ENCODE measurements at regions not wholly inside any gene's neighbourhood (a gene's known extent, or its start where the extent isn't known, plus 50 kb on each side); places are given as distances from the start of the nearest gene placed in this dataset.

DNA sequence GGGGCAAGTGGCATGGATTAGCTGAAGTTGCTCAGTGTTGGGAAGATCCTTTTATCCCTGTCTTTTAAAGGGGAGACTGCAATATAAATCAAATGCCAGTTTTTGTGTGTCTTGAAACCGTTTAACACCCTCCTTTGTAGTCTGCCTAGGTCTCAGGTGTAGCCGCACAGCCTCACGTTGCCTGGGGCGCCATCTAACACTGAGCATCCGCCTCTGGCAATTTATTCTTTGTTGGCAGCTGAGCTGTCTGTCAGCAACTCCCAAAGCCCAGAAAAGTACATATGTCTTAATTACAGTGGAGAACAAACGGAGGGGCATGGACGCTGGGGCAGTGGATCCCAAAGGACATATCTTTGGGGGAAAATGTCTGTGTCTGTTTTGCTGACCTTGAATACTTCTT, 254.7 kb downstream of the STK31 start:
- Histone ChIP-seq H3K9ac (no peak overlapping the region), H3K79me2 (ENCODE audit: insufficient read depth) (no peaks in the 10 kb centered on the region), H4K20me1 (ENCODE audit: insufficient read depth) (no peaks in the 10 kb centered on the region), H3K4me3 (ENCODE audit: low read depth in 2 of 2, low read length in 1 of 2) (no peak overlapping the region), H3K36me3 (replicated peaks in 1 of 2; ENCODE audit: control insufficient read depth in 1 of 2, insufficient read depth in 2 of 2, low read length in 1 of 2) (no peaks in the 10 kb centered on the region), H3K9me3 (no peaks in the 10 kb centered on the region), H3K27me3 (ENCODE audit: insufficient read depth) (no peaks in the 10 kb centered on the region), H3K9me2 (no peaks in the 10 kb centered on the region), H3K4me2 (no peak overlapping the region), H2AFZ (ENCODE audit: low read depth) (no peak overlapping the region), H3K4me1 (ENCODE audit: control insufficient read depth in 1 of 2, insufficient read depth in 2 of 2, low read depth in 1 of 2, low read length in 1 of 2) (no peaks in the 10 kb centered on the region; a peak in 1 of 4 replicates), H3K27ac (ENCODE audit: low read depth in 2 of 2, low read length in 1 of 2) (no peak overlapping the region), H3F3A (replicated peaks; ENCODE audit: insufficient read depth) (no peaks in the 10 kb centered on the region)
- no peak for DNase-seq
- TF ChIP-seq, protein P1, sequence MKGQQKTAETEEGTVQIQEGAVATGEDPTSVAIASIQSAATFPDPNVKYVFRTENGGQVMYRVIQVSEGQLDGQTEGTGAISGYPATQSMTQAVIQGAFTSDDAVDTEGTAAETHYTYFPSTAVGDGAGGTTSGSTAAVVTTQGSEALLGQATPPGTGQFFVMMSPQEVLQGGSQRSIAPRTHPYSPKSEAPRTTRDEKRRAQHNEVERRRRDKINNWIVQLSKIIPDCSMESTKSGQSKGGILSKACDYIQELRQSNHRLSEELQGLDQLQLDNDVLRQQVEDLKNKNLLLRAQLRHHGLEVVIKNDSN (IDR thresholded peaks at IDR 0.05; ENCODE audit: borderline replicate concordance, low read depth), result no peak
- TF ChIP-seq MXI1 (IDR thresholded peaks at IDR 0.05; ENCODE audit: low read depth, low read length) (no peak), FOXJ3 (CRISPR knock-in tag; IDR thresholded peaks at IDR 0.05) (no peak), NRF1 (IDR thresholded peaks at IDR 0.05; ENCODE audit: low read depth, low read length) (no peak)
- POLR2A ChIA-PET, result no interaction called here
- CTCF ChIA-PET, result no interaction called here
- 75% methylated on average over 7 of the region's 7 CpGs for WGBS (ENCODE audit: low lambda C conversion rate)

DNA sequence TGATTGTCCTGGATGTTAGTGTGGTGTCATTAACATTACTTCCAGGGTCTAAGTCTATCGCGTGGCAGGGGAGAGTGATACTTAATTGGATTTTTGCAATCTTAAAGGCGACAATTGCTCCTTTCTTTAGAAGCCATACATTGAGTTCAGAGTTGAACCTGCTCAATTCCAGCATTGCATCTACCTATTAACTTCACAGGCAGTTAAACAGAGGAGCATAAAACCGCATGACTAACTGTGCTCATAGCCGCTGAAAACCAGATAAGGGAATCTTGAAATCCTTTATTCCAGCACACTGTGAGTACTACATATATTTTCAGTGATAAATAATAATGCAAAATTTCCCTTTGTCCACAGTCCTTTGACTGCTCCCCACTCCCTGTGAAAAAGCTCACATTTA, 255.3 kb downstream of the STK31 start:
- Histone ChIP-seq H3K9ac (no peak overlapping the region), H3K4me1 (ENCODE audit: control insufficient read depth in 1 of 2, insufficient read depth in 2 of 2, low read depth in 1 of 2, low read length in 1 of 2) (no peaks in the 10 kb centered on the region; a peak in 1 of 4 replicates), H3K27me3 (ENCODE audit: insufficient read depth) (no peaks in the 10 kb centered on the region), H3K4me2 (no peak overlapping the region), H3F3A (replicated peaks; ENCODE audit: insufficient read depth) (no peaks in the 10 kb centered on the region), H3K36me3 (replicated peaks in 1 of 2; ENCODE audit: control insufficient read depth in 1 of 2, insufficient read depth in 2 of 2, low read length in 1 of 2) (no peaks in the 10 kb centered on the region), H3K9me3 (no peaks in the 10 kb centered on the region), H4K20me1 (ENCODE audit: insufficient read depth) (no peaks in the 10 kb centered on the region), H3K9me2 (no peaks in the 10 kb centered on the region), H3K4me3 (ENCODE audit: low read depth in 2 of 2, low read length in 1 of 2) (no peak overlapping the region), H2AFZ (ENCODE audit: low read depth) (no peak overlapping the region), H3K27ac (ENCODE audit: low read depth in 2 of 2, low read length in 1 of 2) (no peak overlapping the region), H3K79me2 (ENCODE audit: insufficient read depth) (no peaks in the 10 kb centered on the region)
- ChIA-PET POLR2A (no interaction called here), CTCF (no interaction called here)
- no peak for DNase-seq
- TF ChIP-seq NFIC (IDR thresholded peaks at IDR 0.05; ENCODE audit: borderline replicate concordance), result no peak
- TF ChIP-seq NRF1 (IDR thresholded peaks at IDR 0.05; ENCODE audit: low read depth, low read length), result no peak
- TF ChIP-seq CHD2 (IDR thresholded peaks at IDR 0.05; ENCODE audit: low read length, partially characterized antibody), result no peak
- no peak for TF ChIP-seq RCOR1 (IDR thresholded peaks at IDR 0.05; ENCODE audit: low read length)
- no peak for TF ChIP-seq RXRA (IDR thresholded peaks at IDR 0.05; ENCODE audit: borderline replicate concordance, low read depth)
- no peak for TF ChIP-seq TCF12 (IDR thresholded peaks at IDR 0.05)
- no peak for TF ChIP-seq GATA2 (CRISPR knock-in tag; IDR thresholded peaks at IDR 0.05)
- TF ChIP-seq EZH2phosphoT487 (IDR thresholded peaks at IDR 0.05; ENCODE audit: borderline replicate concordance, low read depth), result no peak
- TF ChIP-seq SIN3A (IDR thresholded peaks at IDR 0.05; ENCODE audit: borderline replicate concordance, low read depth, low read length), result no peak
- TF ChIP-seq, protein P1 (IDR thresholded peaks at IDR 0.05; ENCODE audit: borderline replicate concordance, low read depth), result no peak
- no peak for TF ChIP-seq POLR2AphosphoS5 (IDR thresholded peaks at IDR 0.05; ENCODE audit: low read depth, low read length)
- TF ChIP-seq, protein P2, sequence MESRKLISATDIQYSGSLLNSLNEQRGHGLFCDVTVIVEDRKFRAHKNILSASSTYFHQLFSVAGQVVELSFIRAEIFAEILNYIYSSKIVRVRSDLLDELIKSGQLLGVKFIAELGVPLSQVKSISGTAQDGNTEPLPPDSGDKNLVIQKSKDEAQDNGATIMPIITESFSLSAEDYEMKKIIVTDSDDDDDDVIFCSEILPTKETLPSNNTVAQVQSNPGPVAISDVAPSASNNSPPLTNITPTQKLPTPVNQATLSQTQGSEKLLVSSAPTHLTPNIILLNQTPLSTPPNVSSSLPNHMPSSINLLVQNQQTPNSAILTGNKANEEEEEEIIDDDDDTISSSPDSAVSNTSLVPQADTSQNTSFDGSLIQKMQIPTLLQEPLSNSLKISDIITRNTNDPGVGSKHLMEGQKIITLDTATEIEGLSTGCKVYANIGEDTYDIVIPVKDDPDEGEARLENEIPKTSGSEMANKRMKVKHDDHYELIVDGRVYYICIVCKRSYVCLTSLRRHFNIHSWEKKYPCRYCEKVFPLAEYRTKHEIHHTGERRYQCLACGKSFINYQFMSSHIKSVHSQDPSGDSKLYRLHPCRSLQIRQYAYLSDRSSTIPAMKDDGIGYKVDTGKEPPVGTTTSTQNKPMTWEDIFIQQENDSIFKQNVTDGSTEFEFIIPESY (IDR thresholded peaks at IDR 0.05; ENCODE audit: borderline replicate concordance, low read depth), result no peak
- WGBS (ENCODE audit: low lambda C conversion rate), result 87% methylated on average over 5 of the region's 5 CpGs

All from SK-N-SH (cell line).